H1 (cell line): ENCODE measurements at regions not wholly inside any gene's neighbourhood (a gene's known extent, or its start where the extent isn't known, plus 50 kb on each side); places are given as distances from the start of the nearest gene placed in this dataset.

Source experiments
- CTCF ChIA-PET: fragments of 300-600 bp; sonication (Branson Sonifier 250); formaldehyde crosslinking; loops from one replicate; lab custom pipeline; 2021; ENCODE audit not compliant: partially characterized antibody; lab: Charles Lee
- POLR2A ChIA-PET: fragments of 300-600 bp; sonication (Branson Sonifier 250); formaldehyde crosslinking; loops from one replicate; lab custom pipeline; 2021; ENCODE audit warnings: inconsistent platforms; ENCODE audit not compliant: partially characterized antibody; lab: Charles Lee
- DNase-seq, 2 experiments: peaks; one replicate each; pipeline versions ENCODE4 v3.0.0 to v3.0.0-alpha.2; 2010 to 2022; ENCODE audit warnings: low spot score in 2 of 2, low read depth in 1 of 2, mixed read lengths in 1 of 2
- FAIRE-seq: peaks from 2 replicates; lab custom pipeline; 2011; peaks lifted over from hg19 to GRCh38; lab: Jason Lieb, UNC
- H2AFZ ChIP-seq: 2 replicates; pipeline ENCODE4 v1.8.1; 2012; ENCODE audit warnings: low read length, inconsistent platforms
- H2AK5ac ChIP-seq: 2 replicates; pipeline ENCODE4 v1.6.1; 2013; ENCODE audit warnings: low read depth, low read length
- H2BK120ac ChIP-seq: replicated peaks from 2 replicates; pipeline ENCODE3; 2013; ENCODE audit warnings: low read depth, low read length, inconsistent platforms
- H2BK12ac ChIP-seq: 2 replicates; pipeline ENCODE4 v1.6.1; 2013; ENCODE audit warnings: low read depth, low read length
- H2BK15ac ChIP-seq: 2 replicates; pipeline ENCODE4 v1.6.1; 2013; ENCODE audit warnings: low read length
- H2BK20ac ChIP-seq: 2 replicates; pipeline ENCODE4 v1.6.1; 2013; ENCODE audit warnings: low read length
- H2BK5ac ChIP-seq: 2 replicates; pipeline ENCODE4 v1.6.1; 2013; ENCODE audit warnings: low read depth, low read length
- H3K14ac ChIP-seq: 2 replicates; pipeline ENCODE4 v1.6.1; 2013; ENCODE audit warnings: inconsistent platforms; ENCODE audit not compliant: insufficient read length
- H3K18ac ChIP-seq: 2 replicates; pipeline ENCODE4 v1.6.1; 2013; ENCODE audit warnings: low read length; ENCODE audit errors: extremely low read depth
- H3K23ac ChIP-seq: 2 replicates; pipeline ENCODE4 v1.6.1; 2013; ENCODE audit warnings: inconsistent platforms; ENCODE audit not compliant: insufficient read length
- H3K23me2 ChIP-seq: 2 replicates; pipeline ENCODE4 v1.6.1; 2013; ENCODE audit warnings: low read depth, low read length
- H3K27ac ChIP-seq: 2 replicates; pipeline ENCODE4 v1.6.1; 2011; ENCODE audit warnings: low read depth, low read length, inconsistent platforms
- H3K27me3 ChIP-seq, 4 experiments: replicated peaks in 1 of 4; 1 replicate in 1 of 4; 2 replicates in 3 of 4; pipeline versions ENCODE4 v1.6.1 to v1.8.1; 2011 to 2013; ENCODE audit warnings: low read length in 3 of 4, mild to moderate bottlenecking in 3 of 4, inconsistent platforms in 2 of 4, mixed read lengths in 2 of 4, moderate library complexity in 1 of 4; ENCODE audit not compliant: control insufficient read depth in 3 of 4, insufficient read depth in 3 of 4; ENCODE audit errors: extremely low read depth in 1 of 4
- H3K36me3 ChIP-seq, 4 experiments: 2 replicates each; pipeline versions ENCODE4 v1.6.1 to v1.8.1; 2011 to 2013; ENCODE audit warnings: mild to moderate bottlenecking in 4 of 4, low read length in 3 of 4, moderate library complexity in 2 of 4, control low read depth in 1 of 4, inconsistent platforms in 1 of 4; ENCODE audit not compliant: insufficient read depth in 4 of 4, control insufficient read depth in 2 of 4
- H3K4ac ChIP-seq: replicated peaks from 2 replicates; pipeline ENCODE3; 2013; ENCODE audit warnings: low read length, low read depth, mixed read lengths, inconsistent platforms; ENCODE audit not compliant: insufficient read length
- H3K4me1 ChIP-seq, 4 experiments: replicated peaks in 1 of 4; 1 replicate in 1 of 4; 2 replicates in 3 of 4; pipeline versions ENCODE4 v1.6.1 to v1.8.1; 2011 to 2013; ENCODE audit warnings: low read length in 3 of 4, inconsistent platforms in 2 of 4, mixed read lengths in 1 of 4; ENCODE audit not compliant: insufficient read depth in 4 of 4, control insufficient read depth in 3 of 4
- H3K4me2 ChIP-seq, 2 experiments: 2 replicates each; pipeline versions ENCODE4 v1.6.1 to v1.8.1; 2011 to 2013; ENCODE audit warnings: low read depth in 2 of 2, low read length in 2 of 2, control low read depth in 1 of 2, inconsistent platforms in 1 of 2, mild to moderate bottlenecking in 1 of 2; ENCODE audit not compliant: insufficient read depth in 1 of 2
- H3K4me3 ChIP-seq, 4 experiments: fragments of 200-600, 300-600 bp in 1 of 4; sonication (generic), shearing (Covaris generic), sonication (Bioruptor Twin) in 1 of 4; 2 replicates each; pipeline versions ENCODE4 v1.5.1 to v1.8.1; 2011 to 2016; ENCODE audit warnings: low read length in 4 of 4, low read depth in 3 of 4, control low read depth in 2 of 4, inconsistent platforms in 2 of 4, mild to moderate bottlenecking in 2 of 4, mixed read lengths in 1 of 4, moderate library complexity in 1 of 4; ENCODE audit not compliant: insufficient read depth in 2 of 4; ENCODE audit errors: extremely low read depth in 1 of 4
- H3K56ac ChIP-seq: replicated peaks from 2 replicates; pipeline ENCODE3; 2013; ENCODE audit warnings: low read depth, mild to moderate bottlenecking, mixed read lengths, low read length, inconsistent platforms; ENCODE audit not compliant: insufficient read length
- H3K79me1 ChIP-seq: 2 replicates; pipeline ENCODE4 v1.6.1; 2013; ENCODE audit warnings: low read depth, low read length, control low read depth
- H3K79me2 ChIP-seq, 2 experiments: 2 replicates each; pipeline versions ENCODE4 v1.6.1 to v1.8.1; 2012 to 2013; ENCODE audit warnings: low read length in 2 of 2, mild to moderate bottlenecking in 2 of 2, inconsistent platforms in 1 of 2; ENCODE audit not compliant: insufficient read depth in 2 of 2, control insufficient read depth in 1 of 2
- H3K9ac ChIP-seq, 4 experiments: replicated peaks in 1 of 4; 1 replicate in 1 of 4; 2 replicates in 3 of 4; pipeline versions ENCODE4 v1.6.1 to v1.8.1; 2011 to 2013; ENCODE audit warnings: low read depth in 3 of 4, low read length in 3 of 4, control low read depth in 2 of 4, mild to moderate bottlenecking in 2 of 4, moderate library complexity in 2 of 4, inconsistent platforms in 1 of 4; ENCODE audit errors: extremely low read depth in 1 of 4
- H3K9me3 ChIP-seq, 2 experiments: 2 replicates each; pipeline versions ENCODE4 v1.6.1 to v1.8.1; 2012 to 2013; ENCODE audit warnings: mild to moderate bottlenecking in 2 of 2, moderate library complexity in 2 of 2, control low read depth in 1 of 2, inconsistent platforms in 1 of 2, low read depth in 1 of 2, low read length in 1 of 2, mixed read lengths in 1 of 2; ENCODE audit not compliant: insufficient read depth in 2 of 2
- H4K20me1 ChIP-seq, 2 experiments: replicated peaks in 1 of 2; 2 replicates each; pipeline versions ENCODE3 to v1.8.1; 2011 to 2013; ENCODE audit warnings: inconsistent platforms in 2 of 2, low read length in 2 of 2, mild to moderate bottlenecking in 1 of 2; ENCODE audit not compliant: insufficient read depth in 2 of 2, control insufficient read depth in 1 of 2
- H4K5ac ChIP-seq: 2 replicates; pipeline ENCODE4 v1.6.1; 2013; ENCODE audit warnings: low read length, low read depth, mixed read lengths, inconsistent platforms; ENCODE audit not compliant: insufficient read length
- H4K8ac ChIP-seq: 2 replicates; pipeline ENCODE4 v1.8.0; 2013; ENCODE audit warnings: mild to moderate bottlenecking, moderate library complexity, low read length, inconsistent platforms; ENCODE audit not compliant: insufficient read depth; ENCODE audit errors: extremely low read depth
- H4K91ac ChIP-seq: replicated peaks from 2 replicates; pipeline ENCODE3; 2013; ENCODE audit warnings: low read length, mixed read lengths, inconsistent platforms; ENCODE audit not compliant: insufficient read length
- ASH2L ChIP-seq: fragments of 200-600, 300-600 bp; sonication (generic); IDR thresholded peaks from one replicate; pipeline ENCODE4 v1.7.1; 2017; ENCODE audit warnings: low read length
- BCL11A ChIP-seq, 2 experiments: IDR thresholded peaks; one replicate each; pipeline ENCODE4 v1.6.1; 2011; ENCODE audit warnings: low read depth in 2 of 2, low read length in 2 of 2, mild to moderate bottlenecking in 2 of 2
- BRCA1 ChIP-seq: IDR thresholded peaks from 2 replicates; pipeline ENCODE4 v1.6.1; 2012; ENCODE audit warnings: low read depth, low read length, improper control_type of control experiment
- CEBPB ChIP-seq: IDR thresholded peaks from 2 replicates; pipeline ENCODE4 v1.6.1; 2012; ENCODE audit warnings: low read depth, low read length
- EGR1 ChIP-seq: IDR thresholded peaks from 2 replicates; pipeline ENCODE4 v1.6.1; 2011; ENCODE audit warnings: low read depth, low read length, borderline replicate concordance
- KDM1A ChIP-seq: fragments of 200-600, 300-600 bp; sonication (generic); IDR thresholded peaks from 2 replicates; pipeline ENCODE4 v1.7.1; 2016; ENCODE audit warnings: mild to moderate bottlenecking, low read length, borderline replicate concordance
- KDM5A ChIP-seq: fragments of 200-600 bp; IDR thresholded peaks from 2 replicates; pipeline ENCODE4 v1.7.1; 2012; ENCODE audit warnings: mild to moderate bottlenecking, low read length, inconsistent platforms, mixed read lengths
- TAF1 ChIP-seq: IDR thresholded peaks from 2 replicates; pipeline ENCODE4 v1.6.1; 2011; ENCODE audit warnings: mild to moderate bottlenecking, low read depth, low read length
- TBP ChIP-seq: IDR thresholded peaks from 2 replicates; pipeline ENCODE4 v1.6.1; 2011; ENCODE audit warnings: low read depth, low read length, improper control_type of control experiment
- WGBS, 2 experiments: shearing (Covaris generic) in 1 of 2; methylation state at CpG; one replicate each; pipeline versions ENCODE4 v1.1.6 to v1.1.7; 2013 to 2015; ENCODE audit warnings: low lambda C conversion rate in 2 of 2, mixed read lengths in 2 of 2, inconsistent platforms in 1 of 2, low coverage in 1 of 2, missing lambda C conversion rate in 1 of 2; ENCODE audit not compliant: insufficient replicate concordance in 2 of 2, insufficient coverage in 1 of 2, insufficient read length in 1 of 2; ENCODE audit errors: extremely low coverage in 1 of 2, missing lambda C conversion rate in 1 of 2; 5-methylcytosine and 5-hydroxymethylcytosine counted together
- TF ChIP-seq, protein P1 (sequence below): IDR thresholded peaks from 2 replicates; pipeline ENCODE4 v1.6.1; 2012; ENCODE audit warnings: inconsistent platforms
- TF ChIP-seq, protein P2 (sequence below): IDR thresholded peaks from 2 replicates; pipeline ENCODE4 v1.6.1; 2011; ENCODE audit warnings: low read depth, mild to moderate bottlenecking, low read length; ENCODE audit not compliant: insufficient read depth
- TF ChIP-seq, protein P3 (sequence below): IDR thresholded peaks from 2 replicates; pipeline ENCODE4 v1.6.1; 2012; ENCODE audit warnings: low read length, inconsistent platforms

DNA sequence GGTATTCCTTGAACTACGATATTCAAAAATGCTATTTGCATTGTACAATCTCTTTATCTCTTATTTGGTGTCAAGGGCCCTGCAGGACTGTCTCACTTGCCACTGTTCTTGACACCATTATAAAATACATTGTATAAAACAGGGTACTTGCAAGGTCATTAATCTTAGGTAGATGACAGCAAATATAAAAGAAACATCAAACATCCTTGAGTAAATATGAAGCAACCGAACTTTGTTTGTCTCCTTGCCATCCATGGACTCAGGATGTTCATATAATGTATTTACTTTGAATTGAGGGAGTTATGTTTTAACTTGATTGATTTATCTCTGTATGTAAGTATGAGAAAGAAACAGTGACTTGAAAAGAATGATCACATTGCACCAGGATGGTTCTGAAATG is 87.3 kb downstream of the UGT2B4 start:
- no peak overlapping the region for H3K4me2 ChIP-seq
- FAIRE-seq (no peak), DNase-seq (no peak)
- H3K79me1 ChIP-seq: no peaks in the 10 kb centered on the region
- POLR2A ChIA-PET: no interaction called here
- H3K14ac ChIP-seq: no peak overlapping the region
- H3K9ac ChIP-seq: no peak overlapping the region
- no peak overlapping the region for H2BK5ac ChIP-seq
- H3K4me3 ChIP-seq: no peak overlapping the region
- H2BK120ac ChIP-seq: no peak overlapping the region
- no peak overlapping the region for H3K56ac ChIP-seq
- CTCF ChIA-PET: no interaction called here
- H2BK20ac ChIP-seq: no peak overlapping the region
- no peak overlapping the region for H3K4ac ChIP-seq
- no peak overlapping the region for H3K18ac ChIP-seq
- no peak overlapping the region for H3K27ac ChIP-seq
- no peak overlapping the region for H3K23ac ChIP-seq
- H3K23me2 ChIP-seq: no peaks in the 10 kb centered on the region
- no peak overlapping the region for H2BK15ac ChIP-seq
- no peaks in the 10 kb centered on the region for H4K20me1 ChIP-seq
- no peaks in the 10 kb centered on the region for H3K4me1 ChIP-seq
- no peaks in the 10 kb centered on the region for H3K9me3 ChIP-seq
- no peak overlapping the region for H4K91ac ChIP-seq
- no peak overlapping the region for H4K5ac ChIP-seq
- H4K8ac ChIP-seq: no peak overlapping the region
- H2AK5ac ChIP-seq: no peak overlapping the region
- no peak overlapping the region for H2BK12ac ChIP-seq
- no peaks in the 10 kb centered on the region for H3K27me3 ChIP-seq
- 92% methylated on average over 2 of the region's 2 CpGs; no CpG with 5 or more reads in 1 of the 2 experiments for WGBS, 2 experiments
- H3K79me2 ChIP-seq: no peaks in the 10 kb centered on the region
- TF ChIP-seq ASH2L: no peak
- TF ChIP-seq CEBPB: no peak
- TF ChIP-seq KDM1A: no peak
- no peak for TF ChIP-seq TAF1
- TF ChIP-seq BRCA1: no peak
- no peak for TF ChIP-seq TBP
- TF ChIP-seq KDM5A: no peak
- no peak for TF ChIP-seq BCL11A (IDR thresholded peaks at IDR 0.05; ENCODE audit: low read depth in 2 of 2, low read length in 2 of 2)
- TF ChIP-seq, protein P1, sequence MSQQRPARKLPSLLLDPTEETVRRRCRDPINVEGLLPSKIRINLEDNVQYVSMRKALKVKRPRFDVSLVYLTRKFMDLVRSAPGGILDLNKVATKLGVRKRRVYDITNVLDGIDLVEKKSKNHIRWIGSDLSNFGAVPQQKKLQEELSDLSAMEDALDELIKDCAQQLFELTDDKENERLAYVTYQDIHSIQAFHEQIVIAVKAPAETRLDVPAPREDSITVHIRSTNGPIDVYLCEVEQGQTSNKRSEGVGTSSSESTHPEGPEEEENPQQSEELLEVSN: no peak
- TF ChIP-seq, protein P2, sequence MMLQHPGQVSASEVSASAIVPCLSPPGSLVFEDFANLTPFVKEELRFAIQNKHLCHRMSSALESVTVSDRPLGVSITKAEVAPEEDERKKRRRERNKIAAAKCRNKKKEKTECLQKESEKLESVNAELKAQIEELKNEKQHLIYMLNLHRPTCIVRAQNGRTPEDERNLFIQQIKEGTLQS: no peak
- TF ChIP-seq, protein P3, sequence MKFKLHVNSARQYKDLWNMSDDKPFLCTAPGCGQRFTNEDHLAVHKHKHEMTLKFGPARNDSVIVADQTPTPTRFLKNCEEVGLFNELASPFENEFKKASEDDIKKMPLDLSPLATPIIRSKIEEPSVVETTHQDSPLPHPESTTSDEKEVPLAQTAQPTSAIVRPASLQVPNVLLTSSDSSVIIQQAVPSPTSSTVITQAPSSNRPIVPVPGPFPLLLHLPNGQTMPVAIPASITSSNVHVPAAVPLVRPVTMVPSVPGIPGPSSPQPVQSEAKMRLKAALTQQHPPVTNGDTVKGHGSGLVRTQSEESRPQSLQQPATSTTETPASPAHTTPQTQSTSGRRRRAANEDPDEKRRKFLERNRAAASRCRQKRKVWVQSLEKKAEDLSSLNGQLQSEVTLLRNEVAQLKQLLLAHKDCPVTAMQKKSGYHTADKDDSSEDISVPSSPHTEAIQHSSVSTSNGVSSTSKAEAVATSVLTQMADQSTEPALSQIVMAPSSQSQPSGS: no peak
- no peak for TF ChIP-seq EGR1
- H2AFZ ChIP-seq: no peak overlapping the region
- H3K36me3 ChIP-seq: no peaks in the 10 kb centered on the region
